ENCODE measurements at regions not wholly inside any gene's neighbourhood (a gene's known extent, or its start where the extent isn't known, plus 50 kb on each side); places are given as distances from the start of the nearest gene placed in this dataset.

DNA sequence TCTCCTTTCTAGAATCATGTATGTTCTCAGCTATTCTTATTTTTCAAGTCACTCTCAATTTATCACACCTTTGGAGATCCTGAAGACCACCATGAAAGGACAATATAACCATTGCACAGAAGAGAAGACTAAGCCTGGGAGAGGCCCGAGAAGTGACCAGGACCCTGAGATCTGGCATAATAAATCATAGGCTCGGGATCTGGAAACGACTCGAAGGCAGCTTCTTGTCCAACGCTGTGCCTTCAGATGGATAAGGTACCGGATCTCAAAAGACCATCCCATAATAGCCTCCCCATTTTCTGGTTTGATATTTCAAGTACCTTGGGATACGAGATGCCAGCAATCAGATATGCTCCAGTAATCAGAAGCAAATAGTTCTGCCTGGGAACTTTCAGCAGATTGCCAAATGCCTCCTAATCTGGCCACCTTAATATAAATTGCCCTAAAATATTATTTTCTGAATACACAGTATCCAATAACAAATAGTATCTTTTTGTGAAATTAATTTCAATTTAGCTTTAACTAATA, 179.2 kb upstream of the ZMIZ1 start:
- TF ChIP-seq CTCF (IDR thresholded peaks at IDR 0.05; ENCODE audit: borderline replicate concordance, control extremely low read depth, extremely low read depth, insufficient read depth, missing control alignments) = no peak
- in situ Hi-C loops (cut with MboI; ENCODE audit: low sequenced_read_pairs, unreplicated experiment) = no loop called here
- no peak for DNase-seq (ENCODE audit: low spot score)

GRCh38 chr10:78890506-78890905, 178.3 kb upstream of the ZMIZ1 start:
- no peak for DNase-seq (ENCODE audit: low spot score)
- TF ChIP-seq CTCF (IDR thresholded peaks at IDR 0.05; ENCODE audit: borderline replicate concordance, control extremely low read depth, extremely low read depth, insufficient read depth, missing control alignments) = no peak
- in situ Hi-C loops (cut with MboI; ENCODE audit: low sequenced_read_pairs, unreplicated experiment) = no loop called here

GRCh38 chr10:78891741-78892140, 177.0 kb upstream of the ZMIZ1 start:
- DNase-seq (ENCODE audit: low spot score) = no peak
- TF ChIP-seq CTCF (IDR thresholded peaks at IDR 0.05; ENCODE audit: borderline replicate concordance, control extremely low read depth, extremely low read depth, insufficient read depth, missing control alignments) = no peak
- in situ Hi-C loops (cut with MboI; ENCODE audit: low sequenced_read_pairs, unreplicated experiment) = no loop called here

DNA sequence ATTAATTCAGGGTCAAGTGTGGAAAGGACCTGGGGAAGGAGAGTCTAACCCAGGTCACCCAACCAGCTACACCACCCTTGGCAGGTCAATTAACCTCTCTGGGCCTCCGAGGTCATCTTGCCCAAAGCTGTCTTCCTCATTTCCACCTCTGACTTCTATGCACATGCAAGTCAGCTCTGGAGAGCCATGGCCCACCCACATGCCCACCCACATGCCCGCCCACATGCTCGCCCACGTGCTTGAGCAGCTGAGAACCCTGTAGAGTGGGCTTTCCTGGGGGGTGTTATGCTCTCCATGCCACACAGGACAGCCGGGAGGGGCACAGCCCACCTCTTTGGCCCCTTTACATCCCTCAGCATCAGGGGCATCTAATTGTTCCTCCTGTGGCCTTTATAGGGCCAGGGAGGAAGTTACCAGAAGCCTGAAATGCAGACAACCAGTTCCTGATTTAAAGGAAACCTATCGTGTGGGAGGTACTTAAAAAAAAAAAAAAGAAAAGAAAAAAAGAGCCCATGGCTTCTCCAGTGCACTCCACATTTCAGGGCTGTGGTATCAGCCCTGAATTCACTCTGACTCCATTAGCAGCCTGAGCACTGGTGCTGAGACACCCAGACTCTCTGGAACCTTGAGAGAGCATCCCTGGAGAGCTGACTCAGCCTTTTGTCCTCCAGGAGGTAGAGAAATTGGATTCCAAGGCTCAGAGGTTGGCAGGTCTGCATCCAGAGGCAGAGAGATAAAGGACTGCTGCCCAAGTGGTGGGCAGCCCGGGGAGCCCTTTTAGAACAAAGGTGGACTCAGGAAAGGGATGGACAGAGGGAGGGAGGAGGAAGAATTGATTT, 176.2 kb upstream of the ZMIZ1 start:
- no peak for DNase-seq (ENCODE audit: low spot score)
- in situ Hi-C loops (cut with MboI; ENCODE audit: low sequenced_read_pairs, unreplicated experiment) = no loop called here
- no peak for TF ChIP-seq CTCF (IDR thresholded peaks at IDR 0.05; ENCODE audit: borderline replicate concordance, control extremely low read depth, extremely low read depth, insufficient read depth, missing control alignments)

- in situ Hi-C loops (cut with MboI; ENCODE audit: low sequenced_read_pairs, unreplicated experiment) = no loop called here
- no peak for DNase-seq (ENCODE audit: low spot score)
These were observed 175.5 kb upstream of the ZMIZ1 start for GRCh38 chr10:78893217-78893616.

More at GRCh38 chr10:78893217-78893616, 175.5 kb upstream of the ZMIZ1 start:
- TF ChIP-seq CTCF (IDR thresholded peaks at IDR 0.05; ENCODE audit: borderline replicate concordance, control extremely low read depth, extremely low read depth, insufficient read depth, missing control alignments) = no peak

All from GM13976 (cell line).